H7 (cell line): ENCODE measurements at regions not wholly inside any gene's neighbourhood (a gene's known extent, or its start where the extent isn't known, plus 50 kb on each side); places are given as distances from the start of the nearest gene placed in this dataset.

ENCODE experiments used
- DNase-seq: peaks from one replicate; pipeline ENCODE4 v3.0.0; 2012
- H3K27me3 ChIP-seq: 2 replicates; pipeline ENCODE4 v1.6.0; 2011; ENCODE audit warnings: mild to moderate bottlenecking, low read length; ENCODE audit not compliant: control insufficient read depth, insufficient read depth
- H3K36me3 ChIP-seq: replicated peaks from 2 replicates; pipeline ENCODE4 v1.5.1; 2011; ENCODE audit warnings: low read length; ENCODE audit not compliant: control insufficient read depth, insufficient read depth
- H3K4me3 ChIP-seq: 2 replicates; pipeline ENCODE4 v1.5.1; 2011; ENCODE audit warnings: low read depth, mild to moderate bottlenecking, control low read depth, low read length, moderate library complexity; ENCODE audit not compliant: insufficient read depth

DNA sequence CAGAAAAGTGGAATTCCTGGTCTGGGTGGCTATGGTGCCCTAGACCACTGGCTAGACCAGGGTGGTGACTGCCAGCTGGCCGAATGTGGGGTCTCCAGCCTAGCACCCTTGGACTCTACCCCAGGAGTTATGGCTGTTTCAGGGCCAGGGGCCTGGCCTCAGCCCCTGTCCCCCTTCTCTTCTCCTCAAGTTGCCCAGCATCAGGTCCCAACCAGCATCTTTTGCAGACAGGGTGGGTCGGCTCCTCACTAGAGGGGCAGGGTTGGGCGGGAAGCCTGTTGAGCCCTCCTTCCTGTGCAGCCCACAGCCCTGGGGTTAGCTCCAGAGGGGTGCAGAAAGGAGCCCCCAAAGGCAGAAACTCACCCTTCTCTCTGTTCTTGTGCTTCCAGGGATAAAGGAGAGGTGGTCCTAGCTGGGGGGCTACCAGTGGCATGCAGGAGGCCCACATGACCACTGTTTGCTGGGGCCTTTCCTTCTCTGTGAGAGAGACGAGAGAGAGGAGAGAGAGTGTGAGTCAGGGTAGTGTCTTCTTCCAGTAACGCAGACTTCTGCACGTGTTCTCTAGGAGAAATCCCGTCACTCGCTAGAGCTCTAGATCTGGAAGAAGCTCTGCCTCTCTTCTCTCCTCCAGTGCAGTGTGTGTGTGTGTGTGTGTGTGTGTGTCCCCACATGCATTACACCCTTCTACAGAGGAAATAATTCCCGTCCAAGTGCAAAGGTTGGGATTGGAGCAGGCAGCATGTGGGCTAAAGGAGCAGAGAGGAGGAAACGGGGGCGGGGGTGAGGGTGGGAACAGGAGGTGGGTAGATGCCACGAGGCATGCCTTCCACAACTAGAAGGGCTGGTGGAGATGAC, 209.4 kb downstream of the SEC14L1 start:
- peak; percentile 33 for DNase-seq
- Histone ChIP-seq H3K27me3 (no peaks in the 10 kb centered on the region), H3K36me3 (no peaks in the 10 kb centered on the region), H3K4me3 (no peak overlapping the region)

DNA sequence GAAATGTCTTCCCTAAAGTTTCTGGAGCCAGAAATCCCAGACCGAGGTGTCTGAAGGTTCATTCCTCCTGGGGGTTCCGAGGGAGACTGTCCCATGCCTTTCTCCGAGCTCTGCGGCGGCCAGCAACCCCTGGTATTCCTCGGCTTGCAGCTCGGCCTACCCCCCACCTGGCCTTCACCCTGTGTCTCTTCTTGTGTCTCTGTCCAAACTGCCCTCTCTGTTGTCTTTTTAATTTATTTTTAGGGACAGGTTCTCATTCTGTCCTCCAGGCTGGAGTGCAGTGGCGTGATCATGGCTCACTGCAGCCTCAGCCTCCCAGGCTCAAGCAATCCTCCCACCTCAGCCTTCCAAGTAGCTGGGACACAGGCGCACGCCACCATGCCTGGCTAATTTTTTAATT, 211.7 kb downstream of the SEC14L1 start:
- Histone ChIP-seq H3K4me3 (no peak overlapping the region), H3K27me3 (no peaks in the 10 kb centered on the region), H3K36me3 (no peaks in the 10 kb centered on the region)
- DNase-seq, result peak; percentile 35

DNA sequence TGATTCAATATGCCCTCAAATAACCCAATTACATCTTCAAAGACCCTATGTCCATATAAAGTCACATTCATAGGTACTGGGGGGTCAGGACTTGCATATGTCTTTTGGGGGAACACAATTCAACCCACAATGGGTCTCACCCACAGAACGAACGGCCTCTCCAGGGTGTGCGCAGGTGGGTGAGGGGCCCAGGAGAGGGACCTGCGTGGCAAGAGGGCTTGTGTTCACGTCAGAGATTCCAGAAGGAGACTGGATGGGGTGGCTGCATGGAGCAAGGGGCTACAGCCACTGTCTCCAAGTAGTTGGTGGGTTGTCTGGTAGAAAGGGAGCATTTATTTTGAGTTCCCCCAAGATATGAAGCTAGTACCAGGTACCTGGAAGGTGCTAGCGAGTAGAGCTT, 212.2 kb downstream of the SEC14L1 start:
- peak; percentile 15 for DNase-seq
- Histone ChIP-seq H3K36me3 (no peaks in the 10 kb centered on the region), H3K27me3 (no peaks in the 10 kb centered on the region), H3K4me3 (no peak overlapping the region)

DNA sequence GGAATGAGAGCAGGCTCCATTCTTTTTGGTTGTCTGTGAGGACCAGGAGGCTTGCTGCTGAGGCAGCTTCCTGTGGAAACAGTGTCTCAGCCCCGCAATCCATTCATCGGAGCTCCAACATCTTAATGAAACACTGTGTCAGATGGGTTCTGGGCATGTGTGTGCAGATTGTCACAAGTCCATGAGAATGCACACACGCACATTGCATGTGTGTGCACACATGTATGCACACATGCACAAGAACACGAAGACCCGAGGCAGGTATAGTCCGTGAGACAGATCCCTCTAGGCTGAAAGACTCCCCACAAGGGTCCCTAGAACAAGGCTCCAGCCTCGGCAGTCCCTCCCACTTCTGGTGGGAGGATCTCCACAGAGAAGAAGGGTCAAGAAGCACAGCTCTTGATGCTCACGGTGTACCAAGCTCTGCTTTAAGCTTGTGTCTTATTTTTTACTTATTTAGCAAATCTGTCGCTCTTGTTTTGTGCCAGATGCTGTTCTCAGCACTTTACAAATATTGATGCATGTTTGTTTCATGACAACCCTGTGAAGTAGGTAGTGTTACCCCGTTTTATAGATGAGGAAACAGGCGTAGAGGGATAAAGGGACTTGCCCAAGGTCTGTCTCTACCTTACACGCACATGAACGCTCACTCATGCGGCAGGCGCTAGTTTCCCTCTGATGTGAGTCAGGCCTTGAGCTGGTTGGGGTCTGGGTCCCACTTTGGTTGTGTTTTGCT, 213.1 kb downstream of the SEC14L1 start:
- H3K36me3 ChIP-seq, result no peaks in the 10 kb centered on the region
- no peaks in the 10 kb centered on the region for H3K27me3 ChIP-seq
- peak; percentile 32 for DNase-seq
- no peak overlapping the region for H3K4me3 ChIP-seq

DNA sequence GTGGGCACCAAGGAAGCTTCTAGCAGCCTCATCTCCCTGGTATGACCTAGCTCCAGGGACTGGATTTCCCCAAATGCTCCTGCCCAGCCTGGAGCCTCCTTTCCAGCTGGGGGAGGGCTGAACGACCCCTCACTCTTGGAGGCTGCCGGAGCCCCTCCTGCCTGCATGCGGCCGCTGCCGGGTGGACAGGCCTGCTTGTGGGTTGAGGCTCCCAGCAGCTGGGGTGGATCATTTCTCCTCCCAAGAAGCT, 213.6 kb downstream of the SEC14L1 start:
- Histone ChIP-seq H3K4me3 (no peak overlapping the region), H3K27me3 (no peaks in the 10 kb centered on the region), H3K36me3 (no peaks in the 10 kb centered on the region)
- DNase-seq, result no peak

DNA sequence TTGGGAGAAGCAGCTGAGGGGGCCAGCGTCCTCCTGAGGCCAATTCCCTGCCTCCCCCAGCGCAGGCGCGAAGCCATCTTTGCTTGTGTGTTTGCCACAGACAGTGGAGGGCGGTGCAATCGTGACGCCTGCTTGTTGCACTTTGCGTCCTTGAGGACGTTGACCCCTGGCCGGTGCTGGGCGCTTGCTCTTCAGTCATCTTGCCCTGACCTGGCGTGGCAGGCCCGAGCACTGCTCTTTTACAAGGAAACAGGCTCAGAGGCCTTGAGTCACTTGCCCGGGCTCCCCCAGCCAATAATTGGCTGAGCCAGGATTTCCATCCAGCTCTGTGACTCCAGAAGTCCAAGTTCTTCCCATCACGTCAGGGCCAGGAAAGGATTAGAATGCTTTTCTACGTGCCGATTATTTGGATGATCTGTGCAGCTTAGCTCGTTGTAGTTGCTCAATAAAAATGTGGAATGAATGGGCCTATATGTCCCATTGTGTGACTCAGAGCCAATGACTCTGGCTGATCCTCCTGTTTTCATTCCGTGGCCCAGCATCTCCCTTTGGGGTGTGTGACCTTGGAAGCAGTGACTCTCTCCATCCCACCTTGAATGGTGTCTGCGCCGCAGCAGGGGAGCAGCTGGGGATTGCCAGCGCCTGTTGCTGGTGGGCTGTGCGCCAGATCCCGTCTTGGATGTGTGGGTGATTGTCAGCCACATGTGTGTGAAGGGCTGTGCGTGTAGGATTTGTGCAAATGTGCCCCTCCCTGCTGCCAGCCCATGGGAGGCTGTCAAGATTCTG, 214.1 kb downstream of the SEC14L1 start:
- no peaks in the 10 kb centered on the region for H3K27me3 ChIP-seq
- peak; percentile 36 for DNase-seq
- no peaks in the 10 kb centered on the region for H3K36me3 ChIP-seq
- H3K4me3 ChIP-seq, result no peak overlapping the region

DNA sequence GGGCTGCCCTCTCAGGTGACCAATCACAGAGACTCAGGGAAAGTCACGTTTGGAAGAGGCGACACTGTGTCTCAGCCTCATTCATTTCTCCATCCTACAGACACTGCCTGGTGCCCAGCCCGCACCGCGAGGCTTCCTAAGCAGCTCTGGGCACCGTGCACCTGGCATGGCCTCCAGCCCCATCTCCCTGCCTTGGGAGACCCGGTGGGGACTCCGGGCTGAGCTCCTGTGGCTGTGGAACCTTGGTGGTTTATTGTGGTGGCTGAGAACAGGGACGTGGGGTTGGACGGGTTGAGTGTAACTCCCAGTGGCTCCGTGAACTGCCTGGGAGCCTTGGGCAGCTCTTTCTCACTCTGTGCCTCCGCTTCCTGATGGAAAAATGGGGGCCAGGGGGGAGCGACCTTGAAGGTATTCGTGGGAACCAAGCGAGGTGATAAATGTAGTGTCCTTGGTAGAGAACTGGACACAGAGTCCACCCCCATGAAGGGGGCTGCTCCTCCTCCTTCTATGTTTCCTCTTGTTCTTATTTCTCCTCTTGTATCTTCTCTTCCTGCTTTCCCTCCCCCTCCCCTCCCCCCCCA, 215.4 kb downstream of the SEC14L1 start:
- peak; percentile 62 for DNase-seq
- H3K4me3 ChIP-seq, result no peak overlapping the region
- no peaks in the 10 kb centered on the region for H3K36me3 ChIP-seq
- H3K27me3 ChIP-seq, result no peaks in the 10 kb centered on the region

DNA sequence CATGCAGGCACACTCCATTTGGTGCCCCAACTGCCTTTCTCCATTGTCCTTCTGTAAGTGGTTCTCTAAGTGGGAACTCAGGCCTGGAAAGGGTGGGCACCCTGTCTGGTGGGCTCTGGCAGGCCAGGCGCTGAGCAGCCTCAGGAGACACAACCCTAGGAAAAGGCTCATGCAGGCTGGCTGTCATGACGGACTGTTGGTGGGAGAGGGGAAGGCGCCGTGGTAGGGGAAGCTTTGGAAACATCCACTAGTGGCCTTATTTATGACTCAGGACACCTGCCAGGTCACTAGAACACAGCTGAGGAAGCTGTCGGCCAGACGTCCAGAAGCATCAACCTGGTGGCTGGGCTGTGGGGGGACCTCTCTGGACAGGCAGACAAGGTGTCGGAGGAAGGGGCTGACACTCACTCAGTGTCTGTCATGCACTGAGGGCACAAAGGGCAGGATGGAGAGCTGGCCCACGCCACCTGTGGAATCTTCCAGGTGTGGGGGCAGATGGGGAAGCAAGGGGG, 216.0 kb downstream of the SEC14L1 start:
- H3K4me3 ChIP-seq, result no peak overlapping the region
- no peaks in the 10 kb centered on the region for H3K27me3 ChIP-seq
- H3K36me3 ChIP-seq, result no peaks in the 10 kb centered on the region
- DNase-seq, result no peak

DNA sequence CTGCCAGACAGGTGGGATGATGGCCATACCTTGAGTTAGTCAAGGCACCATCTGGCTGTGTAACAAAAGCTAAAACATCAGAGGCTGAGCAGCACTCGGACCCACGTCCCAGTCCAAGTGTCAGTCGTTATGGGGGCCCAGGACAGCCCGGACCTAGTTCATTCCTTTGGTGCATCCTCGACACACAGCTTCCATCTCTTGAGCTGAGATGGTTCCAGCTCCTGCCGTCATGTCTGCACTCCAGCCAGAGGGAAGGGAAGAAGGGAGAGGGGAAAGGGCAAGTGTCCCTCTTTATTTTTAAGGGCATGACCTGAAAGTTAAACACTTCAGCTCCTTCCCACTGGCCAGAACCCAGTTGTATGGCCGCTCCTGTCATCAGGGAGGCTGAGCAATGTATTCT, 218.0 kb downstream of the SEC14L1 start:
- no peak for DNase-seq
- H3K4me3 ChIP-seq, result no peak overlapping the region
- H3K27me3 ChIP-seq, result no peaks in the 10 kb centered on the region
- no peaks in the 10 kb centered on the region for H3K36me3 ChIP-seq

DNA sequence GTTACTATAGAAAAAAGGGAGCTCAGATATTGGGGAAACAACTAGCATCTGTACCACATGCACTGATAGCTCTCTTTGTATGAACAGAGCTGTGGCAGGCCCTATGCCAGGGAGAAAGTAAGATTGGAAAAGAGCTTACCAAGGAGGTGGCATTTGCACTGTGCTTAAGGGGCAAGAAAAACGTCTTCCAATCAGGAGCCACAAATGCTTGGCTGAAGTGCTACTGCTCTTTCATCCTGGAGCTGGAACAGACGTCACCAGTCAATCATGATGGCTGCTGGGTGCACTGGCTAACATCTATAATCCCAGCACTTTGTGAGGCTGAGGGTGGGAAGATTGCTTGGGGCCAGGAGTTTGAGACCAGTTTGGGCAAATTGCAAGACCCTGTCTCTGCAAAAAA, 218.5 kb downstream of the SEC14L1 start:
- H3K27me3 ChIP-seq, result no peaks in the 10 kb centered on the region
- no peak for DNase-seq

DNA sequence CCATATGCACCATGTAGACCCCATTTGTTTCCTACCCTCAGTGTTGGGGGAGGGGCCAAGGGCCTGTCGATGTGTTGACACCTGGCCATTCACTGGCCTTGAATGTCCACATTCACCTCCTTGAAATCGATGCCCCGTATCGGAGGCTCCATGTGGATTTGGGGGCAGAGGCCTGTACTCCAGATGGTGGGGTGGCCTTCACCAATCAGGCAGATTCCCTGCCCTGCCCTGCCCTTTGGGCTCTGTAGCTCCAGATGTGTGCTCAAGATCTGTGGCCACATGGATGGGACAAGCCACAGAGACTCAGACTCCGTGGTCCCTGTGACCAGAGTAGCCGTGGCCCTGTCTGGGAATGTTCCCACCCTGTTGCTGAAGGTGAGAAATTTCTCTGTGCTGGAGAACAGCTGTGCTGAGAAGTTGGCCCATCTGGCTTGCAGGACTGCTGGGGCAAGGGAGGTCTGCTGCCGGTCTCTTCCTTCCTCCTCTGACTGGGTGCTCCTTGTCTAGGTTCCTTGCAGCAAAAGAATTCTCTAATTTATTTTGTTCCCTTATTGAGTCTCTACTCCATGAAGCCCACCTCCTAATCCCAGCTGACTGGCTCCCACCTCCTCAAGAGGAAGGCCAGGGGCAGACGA, 221.3 kb downstream of the SEC14L1 start:
- Histone ChIP-seq H3K4me3 (no peak overlapping the region), H3K36me3 (no peaks in the 10 kb centered on the region), H3K27me3 (no peaks in the 10 kb centered on the region)
- no peak for DNase-seq

More for the DNA sequence above, 218.5 kb downstream of the SEC14L1 start:
- H3K36me3 ChIP-seq, result no peaks in the 10 kb centered on the region
- no peak overlapping the region for H3K4me3 ChIP-seq

DNA sequence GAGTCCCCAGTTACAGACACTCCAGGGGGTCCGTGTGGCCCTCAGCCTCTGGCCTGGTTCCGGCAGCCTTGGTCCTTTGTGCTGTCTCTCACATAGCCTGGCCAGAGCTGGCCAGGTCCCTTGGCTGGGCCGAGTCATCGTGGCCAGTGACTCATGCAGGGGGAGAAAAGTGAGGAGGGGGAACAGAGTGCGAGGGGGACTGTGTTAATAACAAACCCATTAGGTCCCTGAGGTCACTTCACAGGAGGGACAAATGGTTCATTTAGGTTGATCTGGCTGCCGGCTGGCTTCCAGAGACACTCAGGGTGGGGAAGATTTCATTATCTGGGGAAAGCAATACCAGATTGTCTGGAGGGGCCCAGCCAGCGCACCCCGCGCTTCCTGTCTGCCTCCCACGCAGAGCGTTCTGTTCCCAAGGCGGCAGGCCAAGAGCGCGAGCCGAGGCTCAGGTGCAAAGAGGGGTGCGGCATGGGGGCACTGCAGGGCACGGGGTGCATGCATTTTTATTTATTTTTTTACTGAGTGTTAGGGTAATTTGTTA, 223.1 kb downstream of the SEC14L1 start:
- DNase-seq, result peak; percentile 30
- H3K4me3 ChIP-seq, result no peak overlapping the region
- H3K27me3 ChIP-seq, result no peaks in the 10 kb centered on the region
- no peaks in the 10 kb centered on the region for H3K36me3 ChIP-seq

DNA sequence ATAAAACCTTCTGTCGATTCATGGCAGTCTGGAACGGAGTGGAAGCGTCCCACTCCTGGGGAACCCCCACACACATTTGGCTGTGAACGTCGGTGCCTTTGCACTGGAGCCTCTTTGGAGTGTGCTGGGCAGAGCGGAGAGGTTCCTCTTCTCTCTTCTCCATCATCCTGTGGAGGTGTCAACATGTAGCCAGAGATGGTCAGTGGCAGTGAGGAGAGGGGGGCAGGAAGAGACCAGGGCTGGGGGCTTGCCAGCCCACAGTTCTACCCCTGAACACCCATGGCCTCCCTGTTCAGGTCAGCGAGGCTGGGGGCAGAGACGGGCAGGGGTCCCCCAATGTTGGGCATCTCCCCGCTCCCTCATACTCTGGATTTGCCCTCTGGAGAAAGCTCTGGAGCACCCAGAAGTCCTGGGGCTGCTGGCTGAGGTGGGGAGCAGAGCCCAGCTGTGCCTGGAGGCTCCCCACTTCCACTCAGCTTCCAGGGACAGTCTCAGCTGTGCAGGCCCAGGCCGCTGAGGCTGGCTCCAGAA, 223.7 kb downstream of the SEC14L1 start:
- Histone ChIP-seq H3K4me3 (no peak overlapping the region), H3K36me3 (no peaks in the 10 kb centered on the region), H3K27me3 (no peaks in the 10 kb centered on the region)
- DNase-seq, result peak; percentile 22
